Testis (tissue), 2 donors: ENCODE measurements at regions not wholly inside any gene's neighbourhood (a gene's known extent, or its start where the extent isn't known, plus 50 kb on each side); places are given as distances from the start of the nearest gene placed in this dataset.

Source experiments
- POLR2A ChIP-seq: fragments of 450-650 bp; IDR thresholded peaks from one replicate; pipeline ENCODE4 v1.6.1; 2017; ENCODE audit warnings: antibody characterized with exemption, mild to moderate bottlenecking, moderate library complexity
- TF ChIP-seq, protein P1 (sequence below), 3 experiments: fragments of 450-650 bp in 2 of 3; fragments of 200-600 bp in 1 of 3; sonication (generic) in 1 of 3; IDR thresholded peaks; one replicate each; pipeline ENCODE4 v1.5.1; 2016 to 2019; ENCODE audit warnings: antibody characterized with exemption in 3 of 3, mild to moderate bottlenecking in 2 of 3, moderate library complexity in 1 of 3

DNA sequence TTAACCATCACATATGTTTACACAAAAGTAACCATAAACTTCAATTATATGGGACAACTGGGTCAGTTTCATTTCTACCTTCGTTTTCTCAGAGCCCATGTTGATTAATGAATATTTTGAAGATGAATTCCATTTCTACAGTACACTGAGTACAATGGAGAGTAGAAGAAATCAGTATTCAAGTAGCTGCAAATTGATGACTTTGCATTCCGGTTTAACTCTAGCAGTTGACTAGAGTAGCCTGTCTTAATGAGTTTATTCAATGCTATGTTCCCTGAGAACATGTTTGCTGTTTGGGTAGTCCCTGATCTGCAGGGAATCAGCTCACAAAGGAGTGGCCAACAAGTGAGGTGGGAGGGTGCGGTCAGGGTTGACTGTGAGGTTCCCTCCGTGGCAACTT, 168.3 kb downstream of the TRIML1 start:
- TF ChIP-seq, protein P1, sequence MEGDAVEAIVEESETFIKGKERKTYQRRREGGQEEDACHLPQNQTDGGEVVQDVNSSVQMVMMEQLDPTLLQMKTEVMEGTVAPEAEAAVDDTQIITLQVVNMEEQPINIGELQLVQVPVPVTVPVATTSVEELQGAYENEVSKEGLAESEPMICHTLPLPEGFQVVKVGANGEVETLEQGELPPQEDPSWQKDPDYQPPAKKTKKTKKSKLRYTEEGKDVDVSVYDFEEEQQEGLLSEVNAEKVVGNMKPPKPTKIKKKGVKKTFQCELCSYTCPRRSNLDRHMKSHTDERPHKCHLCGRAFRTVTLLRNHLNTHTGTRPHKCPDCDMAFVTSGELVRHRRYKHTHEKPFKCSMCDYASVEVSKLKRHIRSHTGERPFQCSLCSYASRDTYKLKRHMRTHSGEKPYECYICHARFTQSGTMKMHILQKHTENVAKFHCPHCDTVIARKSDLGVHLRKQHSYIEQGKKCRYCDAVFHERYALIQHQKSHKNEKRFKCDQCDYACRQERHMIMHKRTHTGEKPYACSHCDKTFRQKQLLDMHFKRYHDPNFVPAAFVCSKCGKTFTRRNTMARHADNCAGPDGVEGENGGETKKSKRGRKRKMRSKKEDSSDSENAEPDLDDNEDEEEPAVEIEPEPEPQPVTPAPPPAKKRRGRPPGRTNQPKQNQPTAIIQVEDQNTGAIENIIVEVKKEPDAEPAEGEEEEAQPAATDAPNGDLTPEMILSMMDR (IDR thresholded peaks at IDR 0.05), result no peak
- TF ChIP-seq POLR2A, result no peak
